SKM-1 (cell line): ENCODE measurements at regions not wholly inside any gene's neighbourhood (a gene's known extent, or its start where the extent isn't known, plus 50 kb on each side); places are given as distances from the start of the nearest gene placed in this dataset.
"Not testable (repeated sequence)": the region's sequence is repeated elsewhere in the genome, so short reads cannot be mapped to it uniquely, and the experiment has no call there.

Experiments used
- DNase-seq: peaks from one replicate; lab custom pipeline; 2025; ENCODE audit not compliant: unreplicated experiment; lab: John Stamatoyannopoulos, UW

DNA sequence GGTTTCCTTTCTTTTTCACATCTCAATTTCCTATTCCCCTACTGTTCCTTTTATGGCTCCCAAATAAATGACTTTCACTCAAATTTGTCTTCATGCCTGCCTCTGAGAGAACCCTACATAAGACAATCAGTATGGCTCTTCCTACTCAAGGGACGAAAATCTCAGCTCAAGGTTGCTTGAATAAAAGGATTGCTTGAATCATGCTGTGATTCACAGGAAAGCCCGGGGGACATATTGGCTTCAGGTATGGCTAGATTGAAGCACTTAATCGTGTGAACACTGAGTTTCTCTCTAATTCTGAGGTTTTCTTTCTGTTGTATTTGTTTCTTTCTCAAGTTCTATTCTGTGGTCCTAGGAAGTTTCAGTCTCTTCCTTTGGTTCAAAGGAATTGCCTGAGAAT, 140.3 kb upstream of the SULF2 start:
- DNase-seq, result no peak

- DNase-seq, result no peak
Measured at GRCh38 chr20:47922269-47922668, 137.0 kb upstream of the SULF2 start.

DNA sequence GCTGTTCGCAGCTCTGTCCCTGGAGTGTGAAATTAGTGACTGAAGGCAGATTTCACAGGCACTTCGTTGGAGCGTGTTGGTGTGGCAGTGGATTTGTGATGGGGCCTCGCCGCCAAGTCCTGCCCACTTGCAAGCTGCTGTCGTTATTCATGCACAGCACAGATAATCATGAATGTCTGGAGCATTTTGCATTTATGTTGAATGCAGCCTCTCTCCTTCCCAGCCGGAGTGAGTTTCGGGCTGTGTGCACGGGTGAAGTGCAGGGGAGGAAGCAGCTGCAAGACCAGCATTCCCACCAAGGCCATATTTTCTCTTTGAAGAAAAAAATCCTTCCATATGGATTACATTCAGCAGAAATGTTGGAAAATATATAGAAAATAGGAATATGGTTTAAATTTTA, 136.5 kb upstream of the SULF2 start:
- DNase-seq, result not testable (repeated sequence)

DNA sequence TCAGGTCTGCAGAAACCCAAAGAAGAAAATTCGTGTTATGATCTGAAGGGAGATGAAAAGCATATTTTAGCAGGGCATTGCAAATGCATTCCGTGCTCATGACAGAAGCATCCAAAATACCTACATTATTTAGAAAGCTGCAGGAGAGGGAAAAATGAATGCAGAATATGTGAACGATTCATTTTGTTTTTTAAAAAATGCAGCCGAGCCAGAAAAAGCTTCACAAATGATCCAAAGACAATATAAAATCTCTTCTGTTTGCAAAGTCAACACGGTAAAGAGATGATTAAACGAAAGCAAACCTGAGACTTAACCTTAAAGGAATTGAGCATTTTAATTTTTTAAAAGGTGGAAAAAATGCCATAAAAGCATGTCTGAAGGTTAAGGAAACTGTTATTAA, 136.1 kb upstream of the SULF2 start:
- no peak for DNase-seq

DNA sequence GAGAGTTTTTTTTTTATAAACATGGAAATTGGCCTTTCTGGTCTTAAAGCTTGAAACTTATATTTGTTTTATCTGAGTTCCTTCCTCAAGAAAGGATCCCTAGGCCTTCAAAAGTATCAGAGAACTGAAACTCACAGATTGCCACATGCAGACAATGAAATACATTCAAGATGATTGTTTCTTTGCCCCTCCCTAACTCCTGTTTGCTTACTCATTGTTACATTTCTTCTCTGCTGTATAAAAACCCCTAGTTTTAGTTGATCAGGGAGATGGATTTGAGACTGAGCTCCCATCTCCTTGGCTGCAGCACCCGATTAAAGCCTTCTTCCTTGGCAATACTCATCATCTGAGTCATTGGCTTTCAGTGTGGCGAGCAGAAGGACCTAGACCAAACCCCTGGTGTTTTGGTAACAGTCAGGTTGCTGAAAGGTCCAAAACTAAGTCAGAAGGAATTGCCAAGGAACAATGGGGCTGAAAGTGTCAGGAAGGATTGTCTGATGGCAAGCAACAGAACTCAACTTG, 132.3 kb upstream of the SULF2 start:
- DNase-seq, result no peak

DNA sequence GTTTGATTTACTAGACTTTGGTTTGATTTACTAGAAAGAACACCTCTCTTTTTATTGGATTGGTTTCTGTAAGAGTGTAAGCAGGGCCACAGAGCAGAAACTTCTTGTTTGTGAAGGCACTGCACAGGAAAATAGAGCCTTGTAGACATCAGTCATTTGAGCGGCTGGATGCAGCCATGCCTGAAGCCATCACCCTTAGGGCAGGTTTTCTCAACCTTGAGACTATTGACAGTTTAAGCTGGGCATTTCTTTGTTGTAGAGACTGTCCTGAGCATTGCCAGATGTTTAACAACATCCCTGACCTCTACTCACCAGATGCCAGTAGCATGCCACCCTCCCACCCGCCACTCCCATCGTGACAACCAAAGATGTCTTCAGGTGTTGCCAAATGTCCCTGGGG, 130.2 kb upstream of the SULF2 start:
- no peak for DNase-seq

DNA sequence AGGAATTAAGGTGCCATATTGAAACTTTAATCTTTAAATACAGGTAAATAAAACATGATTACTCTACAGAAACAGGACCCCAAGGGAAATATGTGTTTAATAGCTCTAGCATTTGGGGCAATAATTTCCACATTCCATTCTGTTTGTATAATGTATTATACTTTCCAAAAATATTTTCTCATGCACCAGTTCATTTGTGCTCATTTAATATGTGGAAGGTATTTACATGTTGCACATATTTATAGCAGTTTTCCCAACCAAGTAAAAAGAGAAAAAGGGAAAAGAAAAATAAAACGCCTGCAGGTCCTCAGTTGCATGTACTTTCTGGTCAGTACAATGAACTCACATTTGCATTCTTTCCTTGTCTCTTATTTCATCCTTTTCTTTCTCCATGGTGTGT, 129.5 kb upstream of the SULF2 start:
- DNase-seq, result no peak

DNA sequence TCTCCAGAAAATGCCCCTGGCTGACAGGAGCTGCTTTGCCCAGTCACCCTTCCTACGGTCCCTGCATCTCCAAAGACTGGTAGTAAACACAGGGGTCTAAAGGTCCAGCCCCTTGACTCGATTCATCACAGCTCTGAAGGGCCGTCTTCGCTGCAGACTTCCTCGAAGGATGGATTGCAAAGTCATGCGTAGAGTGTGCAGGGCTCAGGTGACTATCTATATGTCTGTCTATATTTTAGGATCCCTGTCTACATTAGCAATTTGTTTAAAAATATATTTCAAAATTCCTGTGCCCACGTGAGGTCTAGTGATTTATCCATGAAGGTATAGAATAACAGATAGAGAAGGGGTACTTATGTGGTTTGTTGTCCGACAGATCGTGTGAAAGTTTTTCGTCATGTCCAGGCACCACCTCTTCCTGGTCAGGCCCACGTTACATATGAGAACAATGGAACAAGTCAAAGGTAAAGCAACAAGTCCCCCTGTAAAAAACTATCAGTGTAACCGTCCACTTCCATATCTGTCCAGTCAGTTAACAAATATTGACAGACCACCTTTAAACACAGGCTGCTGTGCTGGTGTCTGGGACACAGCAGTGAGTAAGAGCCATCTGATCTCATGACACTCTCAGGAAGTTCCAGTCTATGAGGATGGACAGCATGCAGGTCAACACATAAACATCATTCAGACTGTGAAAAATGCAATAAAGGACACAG, 127.7 kb upstream of the SULF2 start:
- not testable (repeated sequence) for DNase-seq

GRCh38 chr20:47912165-47912564, 126.9 kb upstream of the SULF2 start:
- DNase-seq, result not testable (repeated sequence)

GRCh38 chr20:47909696-47910369, 124.6 kb upstream of the SULF2 start:
- not testable (repeated sequence) for DNase-seq

- DNase-seq, result not testable (repeated sequence)
Measured at GRCh38 chr20:47908361-47909035, 123.2 kb upstream of the SULF2 start.

- DNase-seq, result not testable (repeated sequence)
Measured at GRCh38 chr20:47907951-47908350, 122.7 kb upstream of the SULF2 start.

DNA sequence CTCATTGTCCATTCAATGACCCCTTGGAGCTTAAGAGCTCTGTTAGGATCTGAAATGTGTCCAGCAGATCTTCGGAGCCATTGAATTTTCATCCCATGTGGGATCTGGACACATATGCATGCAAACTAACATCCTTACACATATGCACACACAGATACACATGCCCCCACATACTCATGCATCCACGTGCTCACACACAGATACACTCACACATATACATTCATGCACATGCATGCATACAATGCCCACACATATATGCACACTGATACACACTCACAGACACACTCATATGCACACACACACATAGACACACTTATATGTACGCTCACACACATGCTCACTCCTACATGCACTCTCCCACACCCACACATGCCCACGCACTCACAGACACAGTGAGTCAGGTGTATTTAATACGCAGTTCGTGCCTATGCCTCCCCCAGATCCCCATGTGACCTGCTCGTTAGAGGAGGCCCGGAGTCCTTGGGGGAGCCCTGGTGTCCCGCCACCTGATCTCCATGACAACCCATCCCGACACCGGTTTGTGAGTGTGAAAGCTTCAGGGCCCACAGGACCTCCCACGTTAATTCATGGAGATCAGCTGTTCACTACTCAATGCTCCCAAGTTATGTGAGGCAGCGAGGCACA, 121.9 kb upstream of the SULF2 start:
- no peak for DNase-seq

DNA sequence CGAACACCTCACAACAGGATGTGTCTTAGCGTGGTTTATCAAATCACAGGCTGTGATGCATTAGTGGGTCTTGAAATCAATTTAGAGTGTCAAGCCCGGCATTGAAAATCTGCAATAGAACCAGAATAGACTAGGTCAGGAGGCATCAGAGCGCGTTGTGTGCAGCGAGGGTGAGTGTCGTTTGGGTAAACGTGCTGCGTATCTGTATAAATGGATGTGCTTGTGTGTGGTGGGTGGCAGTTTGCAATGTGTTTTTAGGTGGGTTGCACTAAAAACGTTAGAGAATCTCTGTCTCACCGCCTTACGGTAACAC, 121.0 kb upstream of the SULF2 start:
- DNase-seq, result no peak

DNA sequence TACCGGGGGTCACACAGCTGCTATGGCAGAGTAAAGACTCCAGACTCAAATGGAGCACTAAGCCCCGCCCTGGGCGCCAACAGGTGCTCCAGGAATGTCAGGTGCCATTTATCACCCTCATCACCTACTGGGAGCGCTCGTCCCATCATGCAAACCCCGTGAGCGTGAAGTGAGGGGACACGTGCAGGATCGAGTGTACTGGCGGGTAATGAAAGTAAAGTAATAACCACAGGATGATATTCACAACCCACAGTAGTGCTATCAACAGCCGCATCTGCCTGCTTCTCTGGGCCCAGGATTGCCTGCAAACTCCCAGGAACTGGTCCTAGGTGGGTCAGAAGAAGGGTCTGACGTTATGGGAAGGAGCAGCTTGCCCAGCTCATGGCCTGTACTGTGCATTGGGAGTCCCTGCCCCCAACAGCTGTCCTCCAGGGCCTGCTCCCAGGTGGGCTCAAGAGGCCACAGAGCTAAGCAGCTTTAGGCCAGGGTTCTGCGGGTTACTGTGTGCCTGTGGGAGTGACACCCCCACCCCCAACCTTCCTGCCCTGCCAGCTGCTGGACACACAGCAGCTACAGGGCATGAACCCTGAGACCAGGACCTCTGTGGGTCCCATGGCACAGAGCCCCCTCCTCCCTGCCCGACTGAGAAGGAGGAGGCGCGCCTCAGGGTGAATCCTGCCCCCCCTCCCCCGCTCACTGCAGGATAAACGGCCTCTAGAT, 120.5 kb upstream of the SULF2 start:
- DNase-seq, result no peak

DNA sequence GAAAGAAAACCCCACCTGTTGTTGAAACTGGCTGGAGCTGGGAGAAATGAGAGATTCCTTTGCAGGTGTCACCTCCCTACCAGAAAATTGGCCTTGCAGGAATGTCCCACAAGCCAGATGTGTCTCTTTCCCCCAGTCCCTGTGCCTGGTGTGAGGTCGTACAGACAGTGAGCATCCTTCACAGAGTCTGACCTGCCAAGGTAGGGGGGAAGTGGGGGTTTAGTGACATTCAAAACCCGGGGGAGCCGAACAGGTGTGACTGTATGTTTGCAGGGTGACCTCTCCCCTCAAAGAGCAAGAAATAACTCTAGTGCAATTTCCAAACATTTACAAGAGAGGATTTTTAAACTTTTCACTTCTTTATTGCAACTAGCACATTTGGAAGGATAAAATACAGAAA, 117.7 kb upstream of the SULF2 start:
- not testable (repeated sequence) for DNase-seq

DNA sequence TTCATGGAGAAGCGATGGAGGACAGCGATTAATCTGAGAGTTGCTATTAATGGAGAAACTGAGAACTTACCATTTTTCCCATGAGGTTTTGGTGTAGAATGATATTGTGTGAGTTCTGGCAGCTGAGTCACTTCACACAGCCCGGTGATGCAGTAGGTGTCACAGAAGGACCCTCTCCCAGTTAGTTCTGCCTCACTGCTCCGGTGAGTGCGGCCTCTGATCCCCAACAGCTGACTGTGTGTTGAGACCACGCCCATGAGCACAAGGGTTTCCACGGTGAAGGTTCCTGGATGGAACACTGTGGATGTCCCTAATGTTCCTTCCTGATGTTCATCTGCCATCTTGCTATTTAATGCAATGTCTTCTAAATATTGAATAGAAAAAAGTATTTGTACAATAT, 114.0 kb upstream of the SULF2 start:
- not testable (repeated sequence) for DNase-seq

DNA sequence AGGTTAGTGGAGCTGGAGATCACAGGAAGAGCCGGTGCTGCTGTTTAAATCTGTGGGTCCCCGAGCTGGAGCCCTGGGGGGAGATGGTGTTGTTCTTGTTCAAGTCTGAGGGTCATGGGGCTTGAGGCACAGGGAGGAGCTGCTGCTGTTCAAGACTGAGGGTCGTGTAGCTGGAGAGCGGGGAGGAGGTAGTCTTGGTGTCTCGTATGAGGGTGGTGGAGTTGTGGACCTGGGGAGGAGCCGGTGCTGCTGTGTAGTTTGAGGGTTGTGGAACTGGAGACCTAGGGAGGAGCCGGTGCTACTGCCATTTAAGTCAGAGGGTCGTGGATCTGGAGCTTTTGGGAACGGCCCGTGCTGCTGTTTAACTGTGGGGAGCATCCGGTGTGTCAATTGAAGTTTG, 112.2 kb upstream of the SULF2 start:
- no peak for DNase-seq

DNA sequence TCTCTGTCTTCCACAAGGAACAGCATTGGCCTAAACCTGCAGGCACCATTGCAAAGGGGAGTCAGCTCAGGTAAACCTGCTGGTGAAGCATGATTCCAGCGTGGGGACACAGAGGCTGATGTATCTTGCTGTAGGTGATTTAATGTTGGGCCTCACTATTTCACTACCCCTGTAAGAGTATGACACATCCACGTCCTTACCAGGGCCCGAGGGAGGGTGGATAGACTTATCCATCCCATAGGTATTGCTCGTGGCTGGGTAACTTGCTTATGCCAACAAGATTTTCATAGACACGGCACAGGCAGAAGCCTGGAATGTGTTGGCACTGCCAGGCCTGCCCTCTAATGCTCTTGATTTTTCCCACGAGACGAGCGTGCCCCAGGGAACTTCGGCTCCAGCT, 107.4 kb upstream of the SULF2 start:
- DNase-seq, result not testable (repeated sequence)

GRCh38 chr20:47890708-47891107, 105.4 kb upstream of the SULF2 start:
- DNase-seq, result not testable (repeated sequence)

GRCh38 chr20:47889751-47890150, 104.5 kb upstream of the SULF2 start:
- DNase-seq, result not testable (repeated sequence)
